ENCODE measurements at regions not wholly inside any gene's neighbourhood (a gene's known extent, or its start where the extent isn't known, plus 50 kb on each side); places are given as distances from the start of the nearest gene placed in this dataset.

GRCh38 chr7:19404912-19405329, 259.7 kb upstream of the FERD3L start:
- H2BK5ac ChIP-seq (ENCODE audit: insufficient read length, low read length), result no peak overlapping the region
- peak overlapping the region; percentile 56 for H2AFZ ChIP-seq (ENCODE audit: low read length)
- no peaks in the 10 kb centered on the region for H3K79me1 ChIP-seq (ENCODE audit: insufficient read depth, low read depth, low read length, poor library complexity, severe bottlenecking)
- no peak overlapping the region for H4K5ac ChIP-seq (ENCODE audit: insufficient read length, low read depth, low read length)
- H3K4me2 ChIP-seq (ENCODE audit: insufficient read depth, insufficient read length, low read length), result no peak overlapping the region
- H3K4me1 Mint-ChIP-seq, result peaks cover 19 to 22% of the 10 kb centered on the region in 2 experiments
- no peak overlapping the region for H2BK12ac ChIP-seq (ENCODE audit: insufficient read length, low read depth, low read length)
- H3K27me3 ChIP-seq (ENCODE audit: insufficient read depth, low read length), result no peaks in the 10 kb centered on the region
- H3K56ac ChIP-seq (ENCODE audit: insufficient read length, low read depth, low read length), result no peak overlapping the region
- H4K91ac ChIP-seq (ENCODE audit: insufficient read length, low read depth, low read length), result no peak overlapping the region
- no peak for TF ChIP-seq CTCF (conservative IDR thresholded peaks at IDR 0.05)
- no peaks in the 10 kb centered on the region for H3K9me3 ChIP-seq (ENCODE audit: control insufficient read depth, low read depth, low read length)
- H3T11ph ChIP-seq (ENCODE audit: low read length), result no peak overlapping the region
- no peaks in the 10 kb centered on the region for H3K36me3 Mint-ChIP-seq (ENCODE audit: insufficient read depth in 1 of 3, low read depth in 3 of 3)
- no peaks in the 10 kb centered on the region for H3K27me3 Mint-ChIP-seq (ENCODE audit: low read depth)
- H3K4me1 ChIP-seq (ENCODE audit: insufficient read depth, low read length), result peaks cover 5% of the 10 kb centered on the region; the same call in 1 of the 2 replicates
- H3K9me3 Mint-ChIP-seq, result no peaks in the 10 kb centered on the region
- H4K20me1 ChIP-seq (ENCODE audit: control insufficient read depth, insufficient read depth, insufficient read length), result no peaks in the 10 kb centered on the region
- H2BK15ac ChIP-seq (ENCODE audit: low read depth, low read length), result no peak overlapping the region
- H2AK5ac ChIP-seq (ENCODE audit: insufficient read length, low read length), result no peak overlapping the region
- no peaks in the 10 kb centered on the region for H3K79me2 ChIP-seq (ENCODE audit: insufficient read depth, low read length)
- peak overlapping the region; percentile 59 for H3K27ac ChIP-seq (ENCODE audit: insufficient read length, low read depth, low read length)
- no CpG with 5 or more reads among the region's 3 CpGs for WGBS (ENCODE audit: extremely low coverage, insufficient read length, low lambda C conversion rate)
- H2BK20ac ChIP-seq (ENCODE audit: low read depth, low read length, poor library complexity, severe bottlenecking), result no peak overlapping the region
- no peak overlapping the region for H3K14ac ChIP-seq (ENCODE audit: insufficient read depth, low read length)
- H3K4me3 Mint-ChIP-seq, result no peak overlapping the region
- no peak overlapping the region for H3K9ac ChIP-seq (ENCODE audit: extremely low read depth, insufficient read length, low read length)
- H2BK120ac ChIP-seq (ENCODE audit: low read depth, low read length, poor library complexity, severe bottlenecking), result no peak overlapping the region
- H3K4ac ChIP-seq (ENCODE audit: low read depth, low read length), result no peak overlapping the region
- DNase-seq, result peak; percentile 27
- H3K18ac ChIP-seq (ENCODE audit: insufficient read length, low read depth, low read length), result no peak overlapping the region
- peak overlapping the region; percentile 28 to 92 (median 92); a peak in 6 of 7 replicates for H3K27ac Mint-ChIP-seq
- H3K23me2 ChIP-seq (ENCODE audit: insufficient read length, low read depth, low read length, poor library complexity, severe bottlenecking), result no peaks in the 10 kb centered on the region
- no peak overlapping the region for H4K8ac ChIP-seq (replicated peaks; ENCODE audit: insufficient read length, low read depth, low read length)
- no peak overlapping the region for H3K23ac ChIP-seq (ENCODE audit: insufficient read length, low read depth, low read length)
